ENCODE measurements at regions not wholly inside any gene's neighbourhood (a gene's known extent, or its start where the extent isn't known, plus 50 kb on each side); places are given as distances from the start of the nearest gene placed in this dataset.

- no peaks in the 10 kb centered on the region for H3K27me3 Mint-ChIP-seq (ENCODE audit: unreplicated experiment)
- peaks cover 13% of the 10 kb centered on the region for H3K4me1 Mint-ChIP-seq (ENCODE audit: unreplicated experiment)
- H3K27ac Mint-ChIP-seq (ENCODE audit: unreplicated experiment): no peak overlapping the region
- no peak overlapping the region for H3K4me3 Mint-ChIP-seq (ENCODE audit: unreplicated experiment)
- DNase-seq (ENCODE audit: extremely low spot score, unreplicated experiment): no peak
- no peaks in the 10 kb centered on the region for H3K36me3 Mint-ChIP-seq (ENCODE audit: unreplicated experiment)
- no peaks in the 10 kb centered on the region for H3K9me3 Mint-ChIP-seq (ENCODE audit: unreplicated experiment)
- no peak for TF ChIP-seq CTCF (IDR thresholded peaks at IDR 0.05)
Measured at GRCh38 chr12:68460236-68460635, 128.1 kb upstream of the MDM1 start.

- Mint-ChIP-seq H3K27ac (ENCODE audit: unreplicated experiment) (no peak overlapping the region), H3K9me3 (ENCODE audit: unreplicated experiment) (no peaks in the 10 kb centered on the region), H3K4me3 (ENCODE audit: unreplicated experiment) (no peak overlapping the region)
Measured at GRCh38 chr12:68461645-68462044, 129.5 kb upstream of the MDM1 start.

GRCh38 chr12:68462803-68463202 is 130.6 kb upstream of the MDM1 start:
- no peaks in the 10 kb centered on the region for H3K36me3 Mint-ChIP-seq (ENCODE audit: unreplicated experiment)
- TF ChIP-seq CTCF (IDR thresholded peaks at IDR 0.05): no peak

More at GRCh38 chr12:68461645-68462044, 129.5 kb upstream of the MDM1 start:
- Mint-ChIP-seq H3K4me1 (ENCODE audit: unreplicated experiment) (peaks cover 3% of the 10 kb centered on the region), H3K27me3 (ENCODE audit: unreplicated experiment) (no peaks in the 10 kb centered on the region), H3K36me3 (ENCODE audit: unreplicated experiment) (no peaks in the 10 kb centered on the region)
- DNase-seq (ENCODE audit: extremely low spot score, unreplicated experiment): no peak
- no peak for TF ChIP-seq CTCF (IDR thresholded peaks at IDR 0.05)

GRCh38 chr12:68465227-68465626 is 133.1 kb upstream of the MDM1 start:
- H3K4me3 Mint-ChIP-seq (ENCODE audit: unreplicated experiment): no peak overlapping the region
- no peaks in the 10 kb centered on the region for H3K27me3 Mint-ChIP-seq (ENCODE audit: unreplicated experiment)

More at GRCh38 chr12:68462803-68463202, 130.6 kb upstream of the MDM1 start:
- Mint-ChIP-seq H3K4me1 (ENCODE audit: unreplicated experiment) (peaks cover 3% of the 10 kb centered on the region), H3K27ac (ENCODE audit: unreplicated experiment) (no peak overlapping the region), H3K9me3 (ENCODE audit: unreplicated experiment) (no peaks in the 10 kb centered on the region), H3K27me3 (ENCODE audit: unreplicated experiment) (no peaks in the 10 kb centered on the region), H3K4me3 (ENCODE audit: unreplicated experiment) (no peak overlapping the region)
- no peak for DNase-seq (ENCODE audit: extremely low spot score, unreplicated experiment)

GRCh38 chr12:68467514-68467913 is 135.4 kb upstream of the MDM1 start:
- H3K36me3 Mint-ChIP-seq (ENCODE audit: unreplicated experiment): no peaks in the 10 kb centered on the region

More at GRCh38 chr12:68465227-68465626, 133.1 kb upstream of the MDM1 start:
- TF ChIP-seq CTCF (IDR thresholded peaks at IDR 0.05): no peak
- no peak for DNase-seq (ENCODE audit: extremely low spot score, unreplicated experiment)
- Mint-ChIP-seq H3K9me3 (ENCODE audit: unreplicated experiment) (no peaks in the 10 kb centered on the region), H3K36me3 (ENCODE audit: unreplicated experiment) (no peaks in the 10 kb centered on the region), H3K27ac (ENCODE audit: unreplicated experiment) (no peak overlapping the region), H3K4me1 (ENCODE audit: unreplicated experiment) (peaks cover 6% of the 10 kb centered on the region)

More at GRCh38 chr12:68467514-68467913, 135.4 kb upstream of the MDM1 start:
- Mint-ChIP-seq H3K27ac (ENCODE audit: unreplicated experiment) (no peak overlapping the region), H3K4me3 (ENCODE audit: unreplicated experiment) (no peak overlapping the region), H3K27me3 (ENCODE audit: unreplicated experiment) (no peaks in the 10 kb centered on the region), H3K4me1 (ENCODE audit: unreplicated experiment) (peaks cover 3% of the 10 kb centered on the region), H3K9me3 (ENCODE audit: unreplicated experiment) (no peaks in the 10 kb centered on the region)
- DNase-seq (ENCODE audit: extremely low spot score, unreplicated experiment): no peak
- TF ChIP-seq CTCF (IDR thresholded peaks at IDR 0.05): no peak
